Osteocyte (in vitro differentiated cells): ENCODE measurements at regions not wholly inside any gene's neighbourhood (a gene's known extent, or its start where the extent isn't known, plus 50 kb on each side); places are given as distances from the start of the nearest gene placed in this dataset.

Experiments used
- DNase-seq: peaks from one replicate; pipeline ENCODE4 v3.0.0; 2021; ENCODE audit warnings: mixed read lengths; ENCODE audit not compliant: unreplicated experiment; ENCODE audit errors: extremely low spot score
- H3K27ac Mint-ChIP-seq: one replicate; pipeline ENCODE4 v1.8.0; 2021; ENCODE audit warnings: mild to moderate bottlenecking, mixed read lengths; ENCODE audit not compliant: unreplicated experiment
- H3K27me3 Mint-ChIP-seq: one replicate; pipeline ENCODE4 v1.8.0; 2021; ENCODE audit warnings: mixed read lengths; ENCODE audit not compliant: unreplicated experiment
- H3K36me3 Mint-ChIP-seq: one replicate; pipeline ENCODE4 v1.8.0; 2021; ENCODE audit warnings: mixed read lengths; ENCODE audit not compliant: unreplicated experiment
- H3K4me1 Mint-ChIP-seq: one replicate; pipeline ENCODE4 v1.8.0; 2021; ENCODE audit warnings: mixed read lengths; ENCODE audit not compliant: unreplicated experiment
- H3K4me3 Mint-ChIP-seq: one replicate; pipeline ENCODE4 v1.8.0; 2021; ENCODE audit warnings: mild to moderate bottlenecking, moderate library complexity, mixed read lengths; ENCODE audit not compliant: unreplicated experiment
- H3K9me3 Mint-ChIP-seq: one replicate; pipeline ENCODE4 v1.8.0; 2021; ENCODE audit warnings: mixed read lengths; ENCODE audit not compliant: unreplicated experiment
- TF ChIP-seq, protein P1 (sequence below): fragments of 200-600 bp; sonication (generic); IDR thresholded peaks from 2 replicates; pipeline ENCODE4 v1.5.0; 2021; ENCODE audit warnings: antibody characterized with exemption, mild to moderate bottlenecking, moderate library complexity

DNA sequence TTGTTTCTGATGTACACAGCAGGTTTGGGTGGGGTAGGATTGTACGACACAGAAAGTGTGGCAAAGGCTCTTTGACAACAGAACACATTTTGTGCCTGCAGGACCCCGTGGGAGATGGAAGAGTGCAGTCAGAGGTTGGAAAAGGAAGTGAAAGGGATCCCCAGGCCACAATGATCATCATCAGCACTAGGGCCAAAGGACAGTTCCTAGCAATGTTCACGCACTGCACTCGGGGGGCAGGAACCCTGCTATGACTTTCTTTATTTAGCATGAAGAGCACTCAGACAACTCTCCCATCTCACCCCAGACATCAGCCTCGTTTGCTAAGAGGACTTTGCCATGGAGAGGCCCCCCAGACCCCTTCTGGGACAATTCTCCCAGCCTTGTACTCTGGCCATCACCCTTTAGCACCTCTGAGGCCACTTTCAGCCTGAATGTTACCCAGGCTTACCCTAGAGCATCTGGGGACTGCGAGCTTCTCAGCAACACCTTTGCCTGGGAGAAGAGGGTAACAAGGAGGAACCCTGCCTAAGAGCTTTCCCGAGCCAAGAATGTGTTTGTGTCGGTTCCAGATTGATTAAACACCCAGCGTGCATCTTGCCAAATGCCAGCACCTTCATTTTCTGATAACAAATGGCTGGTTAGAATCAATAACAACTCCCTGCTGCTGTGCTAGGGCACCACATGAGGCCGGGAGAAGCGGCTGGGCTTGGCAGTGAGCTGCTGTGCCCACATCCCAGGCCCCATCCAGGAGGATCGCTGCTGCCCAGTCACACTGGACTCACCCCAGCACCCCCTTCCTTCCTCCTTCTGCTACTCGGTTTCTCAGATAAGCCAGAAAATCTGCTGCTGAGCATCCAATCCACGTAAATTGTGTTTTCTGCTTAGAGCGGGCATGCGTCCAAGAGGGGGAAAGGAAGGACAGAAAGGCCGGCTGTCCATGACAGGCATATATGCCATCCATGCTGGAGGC is 633.1 kb downstream of the AJAP1 start:
- no peaks in the 10 kb centered on the region for H3K27me3 Mint-ChIP-seq
- no peak for DNase-seq
- H3K9me3 Mint-ChIP-seq = peaks cover 36% of the 10 kb centered on the region
- H3K4me3 Mint-ChIP-seq = no peak overlapping the region
- H3K36me3 Mint-ChIP-seq = no peaks in the 10 kb centered on the region
- TF ChIP-seq, protein P1, sequence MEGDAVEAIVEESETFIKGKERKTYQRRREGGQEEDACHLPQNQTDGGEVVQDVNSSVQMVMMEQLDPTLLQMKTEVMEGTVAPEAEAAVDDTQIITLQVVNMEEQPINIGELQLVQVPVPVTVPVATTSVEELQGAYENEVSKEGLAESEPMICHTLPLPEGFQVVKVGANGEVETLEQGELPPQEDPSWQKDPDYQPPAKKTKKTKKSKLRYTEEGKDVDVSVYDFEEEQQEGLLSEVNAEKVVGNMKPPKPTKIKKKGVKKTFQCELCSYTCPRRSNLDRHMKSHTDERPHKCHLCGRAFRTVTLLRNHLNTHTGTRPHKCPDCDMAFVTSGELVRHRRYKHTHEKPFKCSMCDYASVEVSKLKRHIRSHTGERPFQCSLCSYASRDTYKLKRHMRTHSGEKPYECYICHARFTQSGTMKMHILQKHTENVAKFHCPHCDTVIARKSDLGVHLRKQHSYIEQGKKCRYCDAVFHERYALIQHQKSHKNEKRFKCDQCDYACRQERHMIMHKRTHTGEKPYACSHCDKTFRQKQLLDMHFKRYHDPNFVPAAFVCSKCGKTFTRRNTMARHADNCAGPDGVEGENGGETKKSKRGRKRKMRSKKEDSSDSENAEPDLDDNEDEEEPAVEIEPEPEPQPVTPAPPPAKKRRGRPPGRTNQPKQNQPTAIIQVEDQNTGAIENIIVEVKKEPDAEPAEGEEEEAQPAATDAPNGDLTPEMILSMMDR = no peak
- H3K4me1 Mint-ChIP-seq = no peaks in the 10 kb centered on the region
- no peak overlapping the region for H3K27ac Mint-ChIP-seq

DNA sequence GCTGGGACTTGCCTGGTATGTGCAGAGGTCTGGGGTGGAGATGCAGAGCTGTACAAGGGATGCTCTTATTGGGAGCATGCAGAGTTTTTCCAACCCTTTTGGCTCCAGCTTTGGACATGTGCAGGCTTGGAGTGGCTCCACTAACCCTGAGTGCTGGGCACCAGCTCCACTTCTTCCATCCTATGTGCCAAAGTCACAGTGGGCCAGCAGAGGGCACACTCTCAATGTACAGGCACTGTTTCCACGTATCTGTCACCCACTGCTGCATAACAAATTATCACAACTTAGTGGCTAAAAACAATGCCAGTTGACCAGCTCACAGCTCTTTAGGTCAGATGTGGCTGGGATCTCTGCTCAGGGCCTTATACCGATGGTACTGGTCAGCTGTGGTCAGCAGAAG is 631.8 kb downstream of the AJAP1 start:
- no peaks in the 10 kb centered on the region for H3K27me3 Mint-ChIP-seq
- no peak for DNase-seq
- no peaks in the 10 kb centered on the region for H3K4me1 Mint-ChIP-seq
- H3K9me3 Mint-ChIP-seq = peaks cover 45% of the 10 kb centered on the region
- H3K27ac Mint-ChIP-seq = no peak overlapping the region
- H3K36me3 Mint-ChIP-seq = no peaks in the 10 kb centered on the region
- H3K4me3 Mint-ChIP-seq = no peak overlapping the region
- TF ChIP-seq, protein P1 = no peak

- no peak for DNase-seq
- H3K27ac Mint-ChIP-seq = no peak overlapping the region
- TF ChIP-seq, protein P1 = no peak
- no peaks in the 10 kb centered on the region for H3K27me3 Mint-ChIP-seq
- H3K4me3 Mint-ChIP-seq = no peak overlapping the region
- H3K9me3 Mint-ChIP-seq = peaks cover 22% of the 10 kb centered on the region
- H3K4me1 Mint-ChIP-seq = no peaks in the 10 kb centered on the region
- no peaks in the 10 kb centered on the region for H3K36me3 Mint-ChIP-seq
Observed at GRCh38 chr1:5274527-5274926, 620.1 kb downstream of the AJAP1 start.

- Mint-ChIP-seq H3K27me3 (no peaks in the 10 kb centered on the region), H3K4me3 (no peak overlapping the region), H3K9me3 (peaks cover 23% of the 10 kb centered on the region), H3K27ac (no peak overlapping the region), H3K36me3 (no peaks in the 10 kb centered on the region), H3K4me1 (no peaks in the 10 kb centered on the region)
- no peak for DNase-seq
- TF ChIP-seq, protein P1 = no peak
Observed at GRCh38 chr1:5273280-5274003, 619.0 kb downstream of the AJAP1 start.

- TF ChIP-seq, protein P1 = no peak
Observed at GRCh38 chr1:5272325-5272724, 617.9 kb downstream of the AJAP1 start.

More at GRCh38 chr1:5272325-5272724, 617.9 kb downstream of the AJAP1 start:
- no peak overlapping the region for H3K27ac Mint-ChIP-seq
- no peak overlapping the region for H3K4me3 Mint-ChIP-seq
- DNase-seq = no peak
- H3K27me3 Mint-ChIP-seq = no peaks in the 10 kb centered on the region
- H3K9me3 Mint-ChIP-seq = peaks cover 32% of the 10 kb centered on the region
- H3K4me1 Mint-ChIP-seq = no peaks in the 10 kb centered on the region
- no peaks in the 10 kb centered on the region for H3K36me3 Mint-ChIP-seq
